ENCODE measurements at regions not wholly inside any gene's neighbourhood (a gene's known extent, or its start where the extent isn't known, plus 50 kb on each side); places are given as distances from the start of the nearest gene placed in this dataset.

GRCh38 chr1:37233606-37234005 lies 199.3 kb upstream of the GRIK3 start:
- no peaks in the 10 kb centered on the region for H3F3A ChIP-seq (replicated peaks; ENCODE audit: insufficient read depth)
- ChIA-PET CTCF (no interaction called here), POLR2A (no interaction called here)
- H3K9ac ChIP-seq, result no peak overlapping the region
- no peaks in the 10 kb centered on the region; a peak in 1 of 4 replicates for H3K4me1 ChIP-seq (ENCODE audit: control insufficient read depth in 1 of 2, insufficient read depth in 2 of 2, low read depth in 1 of 2, low read length in 1 of 2)
- H3K4me3 ChIP-seq (ENCODE audit: low read depth in 2 of 2, low read length in 1 of 2), result no peak overlapping the region
- H3K27me3 ChIP-seq (ENCODE audit: insufficient read depth), result no peaks in the 10 kb centered on the region
- no peaks in the 10 kb centered on the region for H4K20me1 ChIP-seq (ENCODE audit: insufficient read depth)
- DNase-seq, result no peak
- no peak overlapping the region for H3K27ac ChIP-seq (ENCODE audit: low read depth in 2 of 2, low read length in 1 of 2)
- H3K36me3 ChIP-seq (replicated peaks in 1 of 2; ENCODE audit: control insufficient read depth in 1 of 2, insufficient read depth in 2 of 2, low read length in 1 of 2), result no peaks in the 10 kb centered on the region
- H3K9me3 ChIP-seq, result no peaks in the 10 kb centered on the region
- no CpG with 5 or more reads among the region's 2 CpGs for WGBS (ENCODE audit: low lambda C conversion rate)
- H3K79me2 ChIP-seq (ENCODE audit: insufficient read depth), result no peaks in the 10 kb centered on the region
- TF ChIP-seq SMC3 (IDR thresholded peaks at IDR 0.05; ENCODE audit: low read depth, low read length), result no peak
- TF ChIP-seq FOXM1 (IDR thresholded peaks at IDR 0.05; ENCODE audit: low read depth), result no peak
- no peak for TF ChIP-seq TAF1 (IDR thresholded peaks at IDR 0.05; ENCODE audit: borderline replicate concordance, low read depth, low read length)
- TF ChIP-seq GABPA (IDR thresholded peaks at IDR 0.05; ENCODE audit: low read depth), result no peak
- no peak for TF ChIP-seq POLR2AphosphoS5 (IDR thresholded peaks at IDR 0.05; ENCODE audit: low read depth, low read length)
- TF ChIP-seq CHD2 (IDR thresholded peaks at IDR 0.05; ENCODE audit: low read length, partially characterized antibody), result no peak
- no peak for TF ChIP-seq IRF3 (IDR thresholded peaks at IDR 0.05; ENCODE audit: low read depth, low read length)
- TF ChIP-seq SIN3A (IDR thresholded peaks at IDR 0.05; ENCODE audit: borderline replicate concordance, low read depth, low read length), result no peak
- no peak for TF ChIP-seq ELF1 (IDR thresholded peaks at IDR 0.05)
- H3K4me2 ChIP-seq, result no peak overlapping the region
- no peaks in the 10 kb centered on the region for H3K9me2 ChIP-seq
- no peak overlapping the region for H2AFZ ChIP-seq (ENCODE audit: low read depth)

GRCh38 chr1:37234941-37235418 lies 200.7 kb upstream of the GRIK3 start:
- TF ChIP-seq GABPA (IDR thresholded peaks at IDR 0.05; ENCODE audit: low read depth) (no peak), ZBTB33 (IDR thresholded peaks at IDR 0.05; ENCODE audit: borderline replicate concordance, low read depth) (no peak), ELF1 (IDR thresholded peaks at IDR 0.05) (no peak)
- H3F3A ChIP-seq (replicated peaks; ENCODE audit: insufficient read depth), result no peaks in the 10 kb centered on the region
- no peak overlapping the region for H3K27ac ChIP-seq (ENCODE audit: low read depth in 2 of 2, low read length in 1 of 2)
- POLR2A ChIA-PET, result no interaction called here
- WGBS (ENCODE audit: low lambda C conversion rate), result 44% methylated on average over 12 of the region's 12 CpGs
- no peaks in the 10 kb centered on the region for H3K9me2 ChIP-seq
- peaks cover 0 to 6% of the 10 kb centered on the region in 2 experiments; a peak in 1 of 4 replicates for H3K4me1 ChIP-seq (ENCODE audit: control insufficient read depth in 1 of 2, insufficient read depth in 2 of 2, low read depth in 1 of 2, low read length in 1 of 2)
- H3K4me2 ChIP-seq, result no peak overlapping the region
- no peak overlapping the region for H2AFZ ChIP-seq (ENCODE audit: low read depth)
- no peak overlapping the region for H3K9ac ChIP-seq
- no peak overlapping the region for H3K4me3 ChIP-seq (ENCODE audit: low read depth in 2 of 2, low read length in 1 of 2)
- H3K79me2 ChIP-seq (ENCODE audit: insufficient read depth), result no peaks in the 10 kb centered on the region
- H3K27me3 ChIP-seq (ENCODE audit: insufficient read depth), result no peaks in the 10 kb centered on the region
- CTCF ChIA-PET, result interaction anchor here (1.6 kb wide), 1 partner anchor 659 kb away, joined by 4 read pairs; no protein-coding TSS in a partner anchor
- no peaks in the 10 kb centered on the region for H4K20me1 ChIP-seq (ENCODE audit: insufficient read depth)
- no peaks in the 10 kb centered on the region for H3K9me3 ChIP-seq
- DNase-seq, result no peak
- no peaks in the 10 kb centered on the region for H3K36me3 ChIP-seq (replicated peaks in 1 of 2; ENCODE audit: control insufficient read depth in 1 of 2, insufficient read depth in 2 of 2, low read length in 1 of 2)

Measured in SK-N-SH (cell line).